G401 (cell line): ENCODE measurements at regions not wholly inside any gene's neighbourhood (a gene's known extent, or its start where the extent isn't known, plus 50 kb on each side); places are given as distances from the start of the nearest gene placed in this dataset.

Experiments used
- DNase-seq: peaks from one replicate; pipeline ENCODE4 v3.0.0-alpha.2; 2015; ENCODE audit warnings: low spot score
- in situ Hi-C: cut with HindIII; loops from 2 replicates; pipeline ENCODE4 v1.10.0; 2016; ENCODE audit warnings: low sequenced_read_pairs, mixed read lengths

- no peak for DNase-seq
- in situ Hi-C loops, result no loop called here
These were observed 107.2 kb upstream of the DYNLRB2 start for GRCh38 chr16:80433623-80434022.

GRCh38 chr16:80427795-80428194, 113.0 kb upstream of the DYNLRB2 start:
- in situ Hi-C loops, result no loop called here
- DNase-seq, result no peak

- DNase-seq, result no peak
- in situ Hi-C loops, result no loop called here
These were observed 122.1 kb upstream of the DYNLRB2 start for GRCh38 chr16:80418517-80419355.

- in situ Hi-C loops, result no loop called here
- no peak for DNase-seq
These were observed 123.0 kb upstream of the DYNLRB2 start for GRCh38 chr16:80417706-80418271.

GRCh38 chr16:80408014-80408413, 132.8 kb upstream of the DYNLRB2 start:
- in situ Hi-C loops, result no loop called here
- no peak for DNase-seq

GRCh38 chr16:80407265-80407987, 133.4 kb upstream of the DYNLRB2 start:
- in situ Hi-C loops, result no loop called here
- DNase-seq, result no peak

GRCh38 chr16:80404847-80405246, 135.9 kb upstream of the DYNLRB2 start:
- no peak for DNase-seq
- in situ Hi-C loops, result no loop called here

- in situ Hi-C loops, result no loop called here
- no peak for DNase-seq
These were observed 136.9 kb upstream of the DYNLRB2 start for GRCh38 chr16:80403894-80404293.

GRCh38 chr16:80390871-80391489, 149.8 kb upstream of the DYNLRB2 start:
- no peak for DNase-seq
- in situ Hi-C loops, result no loop called here

- no peak for DNase-seq
- in situ Hi-C loops, result no loop called here
These were observed 150.7 kb upstream of the DYNLRB2 start for GRCh38 chr16:80390046-80390445.

- DNase-seq, result no peak
- in situ Hi-C loops, result no loop called here
These were observed 151.5 kb upstream of the DYNLRB2 start for GRCh38 chr16:80389338-80389737.

GRCh38 chr16:80387318-80387921, 153.4 kb upstream of the DYNLRB2 start:
- DNase-seq, result no peak
- in situ Hi-C loops, result no loop called here

- no peak for DNase-seq
- in situ Hi-C loops, result no loop called here
These were observed 155.9 kb upstream of the DYNLRB2 start for GRCh38 chr16:80384862-80385261.

GRCh38 chr16:80380514-80380913, 160.3 kb upstream of the DYNLRB2 start:
- DNase-seq, result no peak
- in situ Hi-C loops, result no loop called here

GRCh38 chr16:80377096-80377956, 163.5 kb upstream of the DYNLRB2 start:
- in situ Hi-C loops, result no loop called here
- no peak for DNase-seq

GRCh38 chr16:80375973-80376372, 164.8 kb upstream of the DYNLRB2 start:
- no peak for DNase-seq
- in situ Hi-C loops, result no loop called here

- in situ Hi-C loops, result no loop called here
These were observed 165.3 kb upstream of the DYNLRB2 start for GRCh38 chr16:80375513-80375912.

GRCh38 chr16:80372341-80372740, 168.5 kb upstream of the DYNLRB2 start:
- in situ Hi-C loops, result no loop called here
- DNase-seq, result no peak

More at GRCh38 chr16:80375513-80375912, 165.3 kb upstream of the DYNLRB2 start:
- no peak for DNase-seq
